OCI-LY7 (cell line): ENCODE measurements at regions not wholly inside any gene's neighbourhood (a gene's known extent, or its start where the extent isn't known, plus 50 kb on each side); places are given as distances from the start of the nearest gene placed in this dataset.

ENCODE experiments used
- EZH2phosphoT487 ChIP-seq: fragments of 200-600 bp; sonication (generic); IDR thresholded peaks from 2 replicates; pipeline ENCODE4 v1.6.1; 2018; ENCODE audit warnings: low read depth, borderline replicate concordance, mild to moderate bottlenecking, mixed run types, antibody characterized with exemption, low read length, moderate library complexity, mixed read lengths
- TF ChIP-seq, protein P1 (sequence below): fragments of 200-600 bp; sonication (generic); conservative IDR thresholded peaks from 2 replicates; pipeline ENCODE4 v1.5.1; 2014; ENCODE audit warnings: mild to moderate bottlenecking, antibody characterized with exemption, low read length, moderate library complexity, mixed read lengths

- TF ChIP-seq, protein P1, sequence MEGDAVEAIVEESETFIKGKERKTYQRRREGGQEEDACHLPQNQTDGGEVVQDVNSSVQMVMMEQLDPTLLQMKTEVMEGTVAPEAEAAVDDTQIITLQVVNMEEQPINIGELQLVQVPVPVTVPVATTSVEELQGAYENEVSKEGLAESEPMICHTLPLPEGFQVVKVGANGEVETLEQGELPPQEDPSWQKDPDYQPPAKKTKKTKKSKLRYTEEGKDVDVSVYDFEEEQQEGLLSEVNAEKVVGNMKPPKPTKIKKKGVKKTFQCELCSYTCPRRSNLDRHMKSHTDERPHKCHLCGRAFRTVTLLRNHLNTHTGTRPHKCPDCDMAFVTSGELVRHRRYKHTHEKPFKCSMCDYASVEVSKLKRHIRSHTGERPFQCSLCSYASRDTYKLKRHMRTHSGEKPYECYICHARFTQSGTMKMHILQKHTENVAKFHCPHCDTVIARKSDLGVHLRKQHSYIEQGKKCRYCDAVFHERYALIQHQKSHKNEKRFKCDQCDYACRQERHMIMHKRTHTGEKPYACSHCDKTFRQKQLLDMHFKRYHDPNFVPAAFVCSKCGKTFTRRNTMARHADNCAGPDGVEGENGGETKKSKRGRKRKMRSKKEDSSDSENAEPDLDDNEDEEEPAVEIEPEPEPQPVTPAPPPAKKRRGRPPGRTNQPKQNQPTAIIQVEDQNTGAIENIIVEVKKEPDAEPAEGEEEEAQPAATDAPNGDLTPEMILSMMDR = no peak
- TF ChIP-seq EZH2phosphoT487 = no peak
Measured at GRCh38 chr5:107773479-107773878, 102.7 kb upstream of the EFNA5 start.
